Fibroblast of skin of left quadriceps (primary cell): ENCODE measurements at regions not wholly inside any gene's neighbourhood (a gene's known extent, or its start where the extent isn't known, plus 50 kb on each side); places are given as distances from the start of the nearest gene placed in this dataset.
"Not testable (repeated sequence)": the region's sequence is repeated elsewhere in the genome, so short reads cannot be mapped to it uniquely, and the experiment has no call there.

Experiments
- DNase-seq, 2 experiments: peaks; one replicate each; pipeline ENCODE4 v3.0.0-alpha.2; 2013; ENCODE audit warnings: low read depth in 2 of 2

- not testable (repeated sequence) for DNase-seq
Observed at GRCh38 chr1:120357046-120357445, 57.8 kb upstream of the NBPF8 start.

GRCh38 chr1:120356170-120356569 lies 58.7 kb upstream of the NBPF8 start:
- not testable (repeated sequence) for DNase-seq

- DNase-seq, result peak; percentile 20 to 32
Observed at GRCh38 chr1:120354618-120355184, 60.1 kb upstream of the NBPF8 start.

- DNase-seq, result not testable (repeated sequence)
Observed at GRCh38 chr1:120342231-120343073, 72.4 kb upstream of the NBPF8 start.

- DNase-seq, result not testable (repeated sequence)
Observed at GRCh38 chr1:120341756-120342155, 73.1 kb upstream of the NBPF8 start.

GRCh38 chr1:120340838-120341751 lies 73.7 kb upstream of the NBPF8 start:
- DNase-seq, result not testable (repeated sequence)

GRCh38 chr1:120315738-120316137 lies 99.1 kb upstream of the NBPF8 start:
- not testable (repeated sequence) for DNase-seq

GRCh38 chr1:120311930-120312329 lies 102.9 kb upstream of the NBPF8 start:
- not testable (repeated sequence) for DNase-seq

GRCh38 chr1:120308940-120309578 lies 105.8 kb upstream of the NBPF8 start:
- DNase-seq, result not testable (repeated sequence)

- not testable (repeated sequence) for DNase-seq
Observed at GRCh38 chr1:120305046-120305445, 109.8 kb upstream of the NBPF8 start.

GRCh38 chr1:120304341-120304740 lies 110.5 kb upstream of the NBPF8 start:
- not testable (repeated sequence) for DNase-seq

- DNase-seq, result not testable (repeated sequence)
Observed at GRCh38 chr1:120299433-120300057, 115.3 kb upstream of the NBPF8 start.

GRCh38 chr1:120298487-120298886 lies 116.3 kb upstream of the NBPF8 start:
- not testable (repeated sequence) for DNase-seq

GRCh38 chr1:120297345-120297953 lies 117.4 kb upstream of the NBPF8 start:
- DNase-seq, result not testable (repeated sequence)

- not testable (repeated sequence) for DNase-seq
Observed at GRCh38 chr1:120290105-120290504, 113.8 kb upstream of the SEC22B start.

- not testable (repeated sequence) for DNase-seq
Observed at GRCh38 chr1:120289601-120290074, 113.3 kb upstream of the SEC22B start.

- not testable (repeated sequence) for DNase-seq
Observed at GRCh38 chr1:120288814-120289600, 112.7 kb upstream of the SEC22B start.

GRCh38 chr1:120288167-120288566 lies 111.8 kb upstream of the SEC22B start:
- DNase-seq, result not testable (repeated sequence)

- DNase-seq, result not testable (repeated sequence)
Observed at GRCh38 chr1:120282744-120283464, 106.6 kb upstream of the SEC22B start.
